ENCODE measurements at regions not wholly inside any gene's neighbourhood (a gene's known extent, or its start where the extent isn't known, plus 50 kb on each side); places are given as distances from the start of the nearest gene placed in this dataset.
"Not testable (repeated sequence)": the region's sequence is repeated elsewhere in the genome, so short reads cannot be mapped to it uniquely, and the experiment has no call there.

DNA sequence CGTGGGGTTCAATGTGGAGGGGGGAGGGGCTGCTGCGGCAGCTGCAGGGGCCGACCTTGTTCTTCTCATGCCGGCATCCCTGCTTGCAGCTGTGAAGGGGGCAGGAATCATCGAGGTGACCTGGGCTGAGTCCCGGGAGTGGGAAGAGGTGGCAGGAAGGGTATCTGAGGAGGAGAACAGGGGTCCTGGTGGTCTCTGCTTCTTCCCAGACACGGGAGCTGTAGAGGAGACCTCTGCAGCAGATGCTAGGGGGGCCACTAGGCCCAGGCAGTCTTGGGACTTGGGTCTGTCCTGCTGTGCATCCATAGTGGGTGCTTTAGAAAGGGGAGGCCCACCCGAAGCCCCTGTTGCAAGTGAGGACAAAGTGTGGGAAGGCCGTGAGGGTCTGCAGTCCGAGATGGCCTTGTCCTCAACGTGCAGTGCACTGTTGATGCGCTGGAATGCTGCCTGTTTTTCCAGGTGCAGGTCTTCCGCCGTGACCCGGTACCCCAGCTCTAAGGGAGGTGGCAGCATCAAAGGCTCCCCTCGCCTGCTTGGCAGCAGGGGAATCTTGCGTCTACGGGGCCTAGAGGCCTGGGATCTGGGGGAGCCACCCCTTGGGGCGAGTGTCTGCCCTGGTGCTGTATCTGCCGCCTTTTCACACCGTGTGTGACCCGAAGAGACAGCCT, 1370.0 kb downstream of the CDH12 start:
- not testable (repeated sequence) for DNase-seq (ENCODE audit: low spot score)

DNA sequence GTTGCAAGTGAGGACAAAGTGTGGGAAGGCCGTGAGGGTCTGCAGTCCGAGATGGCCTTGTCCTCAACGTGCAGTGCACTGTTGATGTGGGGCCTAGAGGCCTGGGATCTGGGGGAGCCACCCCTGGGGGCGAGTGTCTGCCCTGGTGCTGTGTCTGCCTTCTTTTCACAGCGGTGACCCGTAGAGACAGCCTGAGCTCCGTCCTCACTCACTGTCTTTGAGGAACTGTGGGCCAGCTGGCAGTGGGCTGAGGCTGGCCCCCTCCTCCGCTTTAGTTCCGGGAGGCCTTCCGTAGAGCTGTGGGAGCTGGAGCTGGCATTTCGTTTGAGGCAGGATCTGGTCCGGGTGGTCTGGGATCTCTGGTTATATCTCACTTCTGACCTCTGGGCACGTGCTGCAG, 1370.6 kb downstream of the CDH12 start:
- not testable (repeated sequence) for DNase-seq (ENCODE audit: low spot score)

DNA sequence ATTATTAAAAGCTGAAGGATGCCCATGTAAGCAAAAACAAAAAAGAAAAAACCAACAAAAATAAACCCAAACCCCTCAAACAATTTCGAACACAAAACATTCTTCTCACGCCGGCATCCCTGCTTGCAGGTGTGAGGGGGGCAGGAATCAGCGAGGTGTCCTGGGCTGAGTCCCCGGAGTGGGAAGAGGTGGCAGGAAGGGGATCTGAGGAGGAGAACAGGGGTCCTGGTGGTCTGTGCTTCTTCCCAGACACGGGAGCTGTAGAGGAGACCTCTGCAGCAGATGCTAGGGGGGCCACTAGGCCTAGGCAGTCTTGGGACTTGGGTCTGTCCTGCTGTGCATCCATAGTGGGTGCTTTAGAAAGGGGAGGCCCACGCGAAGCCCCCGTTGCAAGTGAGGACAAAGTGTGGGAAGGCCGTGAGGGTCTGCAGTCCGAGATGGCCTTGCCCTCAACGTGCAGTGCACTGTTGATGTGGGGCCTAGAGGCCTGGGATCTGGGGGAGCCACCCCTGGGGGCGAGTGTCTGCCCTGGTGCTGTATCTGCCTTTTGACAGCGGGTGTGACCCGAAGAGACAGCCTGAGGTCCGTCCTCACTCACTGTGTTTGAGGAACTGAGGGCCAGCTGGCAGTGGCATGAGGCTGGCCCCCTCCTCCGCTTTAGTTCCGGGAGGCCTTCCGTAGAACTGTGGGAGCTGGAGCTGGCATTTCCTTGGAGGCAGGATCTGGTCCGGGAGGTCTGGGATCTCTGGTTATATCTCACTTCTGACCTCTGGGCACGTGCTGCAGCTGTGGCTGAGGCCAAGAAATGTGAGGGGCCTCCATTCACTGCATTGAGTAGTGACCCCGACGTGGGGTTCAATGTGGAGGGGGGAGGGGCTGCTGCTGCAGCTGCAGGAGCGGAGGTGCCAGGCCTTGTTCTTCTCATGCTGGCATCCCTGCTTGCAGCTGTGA, 1371.5 kb downstream of the CDH12 start:
- DNase-seq (ENCODE audit: low spot score), result not testable (repeated sequence)

DNA sequence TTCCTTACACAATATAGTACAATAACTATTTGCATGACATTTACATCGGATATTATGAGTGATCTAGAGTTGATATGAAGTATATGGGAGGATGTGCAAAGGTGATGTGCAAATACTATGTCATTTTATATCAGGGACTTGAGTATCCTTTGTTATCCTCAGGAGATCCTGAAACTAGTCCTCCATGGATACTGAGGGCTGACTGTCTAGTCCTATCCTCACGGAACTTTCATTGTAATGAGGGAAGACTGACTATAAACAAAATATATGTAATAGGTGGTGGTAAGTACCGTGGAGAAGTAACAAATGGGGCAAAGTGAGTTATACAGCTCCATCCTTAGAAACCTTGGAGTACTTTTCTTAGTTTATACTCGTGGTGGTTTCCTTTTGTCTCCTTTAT, 1373.1 kb downstream of the CDH12 start:
- not testable (repeated sequence) for DNase-seq (ENCODE audit: low spot score)

DNA sequence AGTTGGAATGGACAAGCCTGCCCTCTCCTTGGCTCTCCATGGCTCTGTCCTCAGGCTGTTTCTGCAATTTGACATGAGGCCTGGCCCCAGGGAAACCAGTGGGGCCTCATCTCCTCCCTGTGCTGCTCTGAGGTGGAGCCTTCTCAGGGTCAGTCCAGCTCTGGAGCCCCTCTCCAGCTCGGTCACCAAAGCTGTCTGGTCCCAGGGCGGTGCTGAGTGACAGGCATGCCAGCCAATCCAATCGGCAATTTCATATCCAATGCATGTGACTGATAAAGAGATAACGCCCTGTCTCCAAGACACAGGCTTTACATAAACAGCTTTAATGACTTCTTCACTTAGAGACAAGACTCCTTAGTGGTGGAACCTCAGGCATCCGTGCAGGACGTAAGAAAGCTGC, 1379.2 kb downstream of the CDH12 start:
- DNase-seq (ENCODE audit: low spot score), result not testable (repeated sequence)

DNA sequence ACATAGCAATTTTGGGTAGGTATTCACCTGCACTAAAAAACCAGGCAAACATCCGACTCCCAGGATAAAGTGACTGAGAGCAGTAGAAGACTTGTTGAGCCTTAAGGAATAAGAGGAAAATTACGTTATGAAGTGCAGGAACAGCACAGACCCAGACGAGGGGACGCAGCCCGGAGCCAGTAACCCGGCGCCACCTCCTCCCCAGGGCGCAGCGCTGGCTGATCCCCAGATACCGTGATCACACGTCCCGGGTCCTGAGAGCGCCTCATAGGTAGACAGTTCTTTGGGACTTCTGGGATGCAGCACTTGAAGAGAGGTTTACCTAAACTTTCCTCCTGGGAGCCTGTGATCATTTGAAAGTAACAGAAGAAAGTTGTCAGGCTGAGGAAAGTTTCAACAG, 1379.7 kb downstream of the CDH12 start:
- DNase-seq (ENCODE audit: low spot score), result not testable (repeated sequence)

DNA sequence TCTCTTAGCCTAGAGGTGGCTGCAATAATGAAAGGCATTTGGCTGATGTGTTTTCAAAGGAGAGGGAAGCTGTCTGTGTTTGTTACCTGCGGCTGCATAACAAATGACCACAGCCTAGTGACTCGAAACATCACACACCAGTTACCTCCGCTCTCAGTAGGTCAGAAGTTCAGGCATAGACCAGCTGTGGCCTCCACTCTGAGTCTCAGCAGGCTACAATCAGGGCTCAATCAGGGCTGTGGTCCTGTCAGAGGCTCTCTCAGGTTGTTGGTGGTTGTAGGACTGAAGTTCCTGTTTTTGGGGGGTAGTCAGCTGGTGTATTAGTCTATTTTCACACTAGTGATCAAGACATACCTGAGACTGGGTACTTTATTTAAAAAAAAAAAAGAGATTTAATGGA, 1381.5 kb downstream of the CDH12 start:
- not testable (repeated sequence) for DNase-seq (ENCODE audit: low spot score)

DNA sequence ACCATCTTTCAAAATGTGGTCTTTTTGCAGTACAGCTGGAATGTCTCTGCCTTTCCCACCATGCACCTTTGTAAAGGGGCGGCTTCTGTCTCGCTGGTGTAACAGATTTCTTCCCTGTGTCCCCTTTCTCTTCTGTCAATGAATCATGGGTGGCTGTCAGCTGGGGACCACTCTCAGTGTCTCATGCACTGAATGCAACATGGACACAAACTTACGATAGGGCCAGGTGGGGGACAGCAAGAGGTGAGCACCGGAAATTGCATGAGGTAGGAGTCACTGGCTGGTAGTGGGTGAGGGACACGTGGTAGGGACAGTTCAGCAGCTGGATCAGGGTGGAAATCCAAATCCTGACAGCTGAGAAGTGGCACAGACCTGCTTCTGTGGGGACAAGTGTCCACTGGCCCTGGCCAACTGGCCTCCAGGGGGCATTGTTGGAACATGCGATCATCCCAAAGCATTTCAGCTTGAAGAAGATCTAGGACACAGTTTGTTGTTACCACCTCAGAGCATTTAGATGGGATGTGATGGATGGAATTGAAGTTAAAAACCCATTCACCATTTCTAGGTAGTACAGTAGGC, 1383.5 kb downstream of the CDH12 start:
- DNase-seq (ENCODE audit: low spot score), result peak; percentile 23

DNA sequence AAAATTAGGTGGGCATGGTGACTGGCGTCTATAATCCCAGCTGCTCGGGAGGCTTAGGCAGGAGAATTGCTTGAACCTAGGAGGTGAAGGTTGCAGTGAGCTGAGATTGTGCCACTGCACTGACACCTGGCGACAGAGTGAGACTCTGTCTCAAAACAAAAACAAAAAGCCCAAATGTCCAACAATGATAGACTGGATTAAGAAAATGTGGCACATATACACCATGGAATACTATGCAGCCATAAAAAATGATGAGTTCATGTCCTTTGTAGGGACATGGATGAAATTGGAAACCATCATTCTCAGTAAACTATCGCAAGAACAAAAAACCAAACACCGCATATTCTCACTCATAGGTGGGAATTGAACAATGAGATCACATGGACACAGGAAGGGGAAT, 1385.6 kb downstream of the CDH12 start:
- not testable (repeated sequence) for DNase-seq (ENCODE audit: low spot score)

DNA sequence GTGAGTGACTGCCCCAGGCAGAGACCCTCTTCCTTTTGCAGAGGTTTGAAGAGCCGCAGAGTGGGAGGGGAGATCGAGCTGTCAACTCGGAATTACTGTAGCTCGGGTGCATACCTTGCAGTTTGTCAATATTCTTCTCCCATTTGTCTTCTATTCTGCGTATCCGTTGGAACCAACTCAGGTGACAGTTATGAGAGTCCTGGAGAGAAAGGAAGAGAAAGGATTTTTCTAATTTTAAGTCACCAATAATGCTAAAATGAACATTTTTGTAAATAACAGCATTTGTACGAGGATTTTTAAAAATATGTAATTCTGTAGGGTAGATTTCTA, 1393.4 kb downstream of the CDH12 start:
- not testable (repeated sequence) for DNase-seq (ENCODE audit: low spot score)

DNA sequence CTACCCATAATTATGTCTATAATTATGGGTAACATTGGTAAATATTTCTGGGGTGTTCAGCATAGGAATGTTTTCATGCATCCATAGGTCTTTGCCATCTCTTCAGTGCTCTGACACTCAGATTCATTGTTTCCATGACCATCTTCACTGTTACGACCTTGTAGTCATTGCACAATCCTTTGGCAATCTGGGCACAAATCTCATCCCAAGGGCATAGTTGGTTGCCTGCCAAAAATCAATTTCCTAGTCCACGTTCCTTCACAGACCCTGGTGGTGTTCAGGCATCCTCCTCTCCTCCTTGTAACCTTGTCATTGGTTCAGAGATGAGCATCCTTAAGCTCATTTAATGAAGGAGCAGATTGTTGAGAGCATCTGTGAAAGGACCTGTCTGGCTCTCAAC, 1400.7 kb downstream of the CDH12 start:
- DNase-seq (ENCODE audit: low spot score), result peak; percentile 41

DNA sequence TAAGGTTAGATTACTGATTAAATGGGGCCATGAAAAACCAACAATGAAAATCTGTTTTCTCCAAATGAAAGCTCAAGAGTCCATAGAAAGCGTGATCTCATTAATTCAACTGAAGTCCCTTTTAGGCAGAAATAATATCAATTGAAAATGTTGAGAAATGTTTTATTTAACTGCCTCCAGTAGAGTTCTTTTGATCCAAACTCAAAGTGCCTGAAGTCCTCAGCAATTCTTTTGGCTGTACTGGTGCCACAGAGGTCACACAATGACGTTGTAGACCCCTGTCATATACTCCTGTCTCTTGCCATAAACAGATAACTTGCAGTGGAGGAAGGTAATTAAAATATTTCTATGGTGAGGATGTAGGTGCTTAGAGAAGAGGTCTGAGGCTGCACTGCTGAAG, 1420.5 kb downstream of the CDH12 start:
- DNase-seq (ENCODE audit: low spot score), result no peak

DNA sequence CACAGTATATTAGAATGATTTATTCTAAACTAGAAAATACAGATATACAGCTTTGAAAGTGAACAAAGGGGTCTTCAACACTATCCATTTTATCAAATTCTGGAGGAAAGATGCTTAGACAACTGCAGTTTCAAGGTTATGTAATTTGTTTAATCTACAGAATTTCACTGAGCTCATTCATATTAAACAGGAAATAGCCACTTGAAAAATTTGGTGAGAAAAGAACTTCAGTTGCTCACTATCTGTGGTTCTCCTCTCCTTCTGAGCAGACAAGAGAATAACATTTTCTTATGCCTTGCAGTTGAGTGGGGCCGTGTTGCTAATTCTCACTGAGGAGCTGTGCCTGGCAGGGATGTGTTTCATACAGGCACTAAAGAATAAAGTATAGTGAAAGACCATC, 1428.2 kb downstream of the CDH12 start:
- no peak for DNase-seq (ENCODE audit: low spot score)

DNA sequence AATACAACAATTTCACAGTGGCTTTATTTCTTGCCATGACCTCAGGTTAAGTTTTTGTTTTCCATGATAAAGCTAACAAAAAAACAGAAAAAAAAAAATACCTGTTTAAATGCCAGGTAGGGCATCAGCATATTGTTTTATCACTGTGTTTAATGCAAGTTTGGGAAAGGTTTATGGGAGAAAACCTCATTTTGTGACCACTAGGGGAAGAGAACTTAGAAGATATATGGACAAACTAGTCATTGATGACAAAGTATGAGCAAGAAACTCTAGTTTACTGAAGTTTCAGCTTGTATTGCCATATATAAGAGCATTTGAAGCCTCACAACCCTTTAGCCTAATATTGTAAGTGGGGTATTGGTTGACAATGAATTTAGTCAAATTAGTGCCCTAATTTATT, 1431.4 kb upstream of the CDH18 start:
- DNase-seq (ENCODE audit: low spot score), result no peak

DNA sequence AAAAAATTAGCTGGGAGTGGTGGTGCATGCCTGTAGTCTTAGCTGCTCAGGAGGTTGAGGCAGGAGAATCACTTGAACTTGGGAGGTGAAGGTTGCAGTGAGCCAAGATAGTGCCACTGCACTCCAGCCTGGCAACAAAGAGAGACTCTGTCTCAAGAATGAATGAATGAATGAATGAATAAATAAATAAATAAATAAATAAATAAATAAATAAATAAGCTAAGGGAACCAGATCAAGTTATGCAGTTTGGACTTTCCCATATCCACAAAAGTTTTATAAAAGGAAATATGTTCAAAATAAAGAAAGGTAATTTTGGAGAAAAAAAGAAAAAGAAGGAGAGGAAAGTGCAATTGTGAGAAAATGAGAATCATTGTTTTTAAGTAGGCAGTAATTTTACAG, 1414.1 kb upstream of the CDH18 start:
- not testable (repeated sequence) for DNase-seq (ENCODE audit: low spot score)

DNA sequence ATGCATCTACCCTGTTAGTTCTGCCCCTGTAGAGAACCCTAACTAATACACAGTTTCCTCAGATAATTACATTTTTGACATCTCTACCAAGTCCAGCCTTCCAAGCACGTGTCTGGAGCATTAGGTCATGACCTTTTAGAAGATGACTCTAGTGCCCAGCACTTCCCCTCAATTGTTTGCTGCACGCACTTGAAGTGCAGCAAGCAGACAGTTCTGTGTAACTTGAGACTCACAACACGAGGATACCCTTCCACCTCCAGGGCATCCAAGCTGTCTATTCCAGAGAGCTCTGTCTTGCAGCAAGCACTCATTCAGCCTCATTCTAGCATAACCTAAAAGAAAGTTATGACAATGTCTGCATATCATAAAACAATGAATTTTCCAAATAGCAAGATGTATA, 1410.5 kb upstream of the CDH18 start:
- DNase-seq (ENCODE audit: low spot score), result no peak

DNA sequence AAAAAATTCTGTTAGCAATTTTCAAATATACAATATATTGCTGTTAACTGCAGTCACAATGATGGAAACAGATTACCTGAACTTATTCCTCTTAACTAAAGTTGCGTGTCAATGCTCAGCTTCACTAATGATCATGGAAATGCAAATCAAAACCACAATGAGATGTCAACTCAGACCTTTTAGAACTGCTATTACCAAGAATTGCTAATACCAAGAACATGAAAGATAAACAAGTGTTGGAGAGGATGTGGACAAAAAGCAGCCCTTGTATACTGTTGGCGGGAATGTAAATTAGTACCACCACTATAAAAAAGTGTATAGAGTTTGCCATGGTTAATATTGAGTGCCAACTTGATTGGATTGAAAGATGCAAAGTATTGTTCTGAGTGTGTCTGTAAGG, 1409.7 kb upstream of the CDH18 start:
- no peak for DNase-seq (ENCODE audit: low spot score)

DNA sequence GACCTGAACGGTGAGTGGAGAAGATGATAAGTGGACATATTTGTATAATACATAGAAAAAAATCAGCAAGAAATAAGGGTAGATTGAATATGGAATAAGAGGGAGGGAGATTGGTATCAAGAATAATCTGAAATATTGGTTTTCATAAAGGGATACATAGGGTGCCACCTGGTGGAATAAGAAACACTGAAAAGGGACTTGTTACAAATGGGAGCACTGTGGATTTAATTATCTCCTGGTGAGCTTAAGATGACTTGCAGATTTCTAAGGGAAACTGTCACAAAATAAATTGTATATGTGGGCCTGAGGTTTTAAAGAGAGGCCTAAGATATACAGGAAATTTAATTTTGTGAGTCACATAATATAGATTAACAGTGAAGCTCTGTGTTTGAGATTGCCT, 1403.5 kb upstream of the CDH18 start:
- DNase-seq (ENCODE audit: low spot score), result no peak

DNA sequence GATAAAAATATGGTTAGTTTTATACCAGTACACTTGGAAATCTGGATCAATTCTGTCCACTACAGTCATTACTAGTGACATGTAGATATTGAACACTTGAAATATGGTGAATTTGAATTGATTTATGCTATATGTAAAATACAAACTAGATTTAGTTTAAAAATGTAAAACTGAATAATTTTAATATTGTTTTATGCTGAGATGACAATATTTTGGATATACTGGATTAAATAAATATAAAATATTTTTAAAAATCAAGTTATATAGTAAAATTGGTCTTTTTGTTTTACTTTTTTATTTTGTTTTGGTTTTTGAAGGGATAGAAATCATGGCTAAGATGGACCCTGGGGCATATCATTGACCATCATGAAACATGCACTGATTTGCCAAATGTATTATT, 1372.8 kb upstream of the CDH18 start:
- not testable (repeated sequence) for DNase-seq (ENCODE audit: low spot score)

DNA sequence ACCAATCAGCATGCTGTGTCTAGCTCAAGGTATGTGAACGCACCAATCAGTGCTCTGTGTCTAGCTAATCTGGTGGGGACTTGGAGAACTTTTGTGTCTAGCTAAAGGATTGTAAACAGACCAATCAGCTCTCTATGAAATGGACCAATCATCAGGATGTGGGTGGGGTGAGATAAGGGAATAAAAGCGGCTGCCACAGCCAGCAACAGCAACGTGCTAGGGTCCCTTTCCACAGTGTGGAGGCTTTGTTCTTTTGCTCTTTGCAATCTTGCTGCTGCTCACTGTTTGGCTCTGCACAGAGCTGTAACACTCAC, 1353.9 kb upstream of the CDH18 start:
- not testable (repeated sequence) for DNase-seq (ENCODE audit: low spot score)

DNA sequence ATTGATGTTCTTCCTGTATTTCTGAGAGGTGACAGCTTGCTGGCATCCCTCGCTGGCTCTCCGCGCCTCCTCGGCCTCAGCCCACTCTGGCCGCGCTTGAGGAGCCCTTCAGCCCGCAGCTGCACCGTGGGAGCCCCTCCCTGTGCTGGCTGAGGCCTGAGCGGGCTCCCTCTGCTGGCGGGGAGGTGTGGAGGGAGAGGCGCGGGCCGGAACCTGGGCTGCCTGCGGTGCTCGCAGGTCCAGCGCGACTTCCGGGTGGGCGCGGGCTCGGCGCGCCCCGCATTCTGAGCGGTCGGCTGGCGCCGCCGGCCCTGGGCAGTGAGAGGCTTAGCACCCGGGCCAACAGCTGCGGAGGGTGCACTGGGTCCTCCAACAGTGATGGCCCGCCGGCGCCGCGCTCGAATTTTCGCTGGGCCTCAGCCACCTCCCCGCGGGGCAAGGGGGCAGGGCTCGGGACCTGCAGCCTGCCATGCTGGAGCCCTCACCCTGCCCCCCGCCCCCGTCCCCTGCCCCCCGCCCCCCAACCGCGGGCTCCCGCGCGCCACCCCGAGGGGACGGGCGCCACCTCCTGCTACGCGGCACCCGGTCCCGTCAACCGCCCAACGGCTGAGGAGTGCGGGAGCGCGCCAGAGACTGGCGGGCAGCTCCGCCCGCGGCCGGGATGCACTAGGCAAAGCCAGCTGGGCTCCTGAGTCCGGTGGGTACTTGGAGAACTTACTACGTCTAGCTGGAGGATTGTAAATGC, 1353.4 kb upstream of the CDH18 start:
- not testable (repeated sequence) for DNase-seq (ENCODE audit: low spot score)

DNA sequence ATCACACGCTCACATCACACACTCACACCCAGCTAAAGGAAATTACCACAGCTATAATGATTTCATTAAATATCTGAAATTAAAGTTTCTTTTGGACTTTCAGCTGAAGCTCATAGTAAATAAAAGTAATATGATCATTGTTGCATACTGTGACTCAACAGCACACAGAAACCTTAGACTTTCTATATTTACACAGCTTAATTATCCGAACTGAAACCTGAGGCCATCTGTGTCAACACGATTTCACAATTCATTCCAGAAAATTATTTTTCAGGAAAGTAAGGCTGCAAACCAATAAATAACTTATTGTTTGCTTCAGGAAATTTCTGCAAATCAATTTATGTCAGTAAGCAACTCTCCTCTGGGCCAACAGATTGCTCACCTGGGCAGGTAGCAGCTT, 1352.2 kb upstream of the CDH18 start:
- DNase-seq (ENCODE audit: low spot score), result not testable (repeated sequence)
